Neural cell (in vitro differentiated cells): ENCODE measurements at regions not wholly inside any gene's neighbourhood (a gene's known extent, or its start where the extent isn't known, plus 50 kb on each side); places are given as distances from the start of the nearest gene placed in this dataset.

Experiments used
- MXI1 ChIP-seq: fragments of 450-650 bp; conservative IDR thresholded peaks from 2 replicates; pipeline ENCODE4 v1.6.1; 2014; ENCODE audit warnings: antibody characterized with exemption, mild to moderate bottlenecking; ENCODE audit not compliant: poor library complexity, severe bottlenecking
- TF ChIP-seq, protein P1 (sequence below): fragments of 450-650 bp; IDR thresholded peaks from 2 replicates; pipeline ENCODE4 v1.5.1; 2014; ENCODE audit warnings: antibody characterized with exemption, mild to moderate bottlenecking, moderate library complexity; ENCODE audit not compliant: poor library complexity, severe bottlenecking

GRCh38 chr6:169884158-169884557, 132.7 kb downstream of the ERMARD start:
- TF ChIP-seq, protein P1, sequence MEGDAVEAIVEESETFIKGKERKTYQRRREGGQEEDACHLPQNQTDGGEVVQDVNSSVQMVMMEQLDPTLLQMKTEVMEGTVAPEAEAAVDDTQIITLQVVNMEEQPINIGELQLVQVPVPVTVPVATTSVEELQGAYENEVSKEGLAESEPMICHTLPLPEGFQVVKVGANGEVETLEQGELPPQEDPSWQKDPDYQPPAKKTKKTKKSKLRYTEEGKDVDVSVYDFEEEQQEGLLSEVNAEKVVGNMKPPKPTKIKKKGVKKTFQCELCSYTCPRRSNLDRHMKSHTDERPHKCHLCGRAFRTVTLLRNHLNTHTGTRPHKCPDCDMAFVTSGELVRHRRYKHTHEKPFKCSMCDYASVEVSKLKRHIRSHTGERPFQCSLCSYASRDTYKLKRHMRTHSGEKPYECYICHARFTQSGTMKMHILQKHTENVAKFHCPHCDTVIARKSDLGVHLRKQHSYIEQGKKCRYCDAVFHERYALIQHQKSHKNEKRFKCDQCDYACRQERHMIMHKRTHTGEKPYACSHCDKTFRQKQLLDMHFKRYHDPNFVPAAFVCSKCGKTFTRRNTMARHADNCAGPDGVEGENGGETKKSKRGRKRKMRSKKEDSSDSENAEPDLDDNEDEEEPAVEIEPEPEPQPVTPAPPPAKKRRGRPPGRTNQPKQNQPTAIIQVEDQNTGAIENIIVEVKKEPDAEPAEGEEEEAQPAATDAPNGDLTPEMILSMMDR: no peak
- TF ChIP-seq MXI1: no peak
